GM18505 (cell line): ENCODE measurements at regions not wholly inside any gene's neighbourhood (a gene's known extent, or its start where the extent isn't known, plus 50 kb on each side); places are given as distances from the start of the nearest gene placed in this dataset.

Experiments
- ATAC-seq: cut with Tn5 transposase; IDR thresholded peaks from one replicate; pipeline ENCODE4 v1.9.1; 2021; ENCODE audit not compliant: unreplicated experiment
- POLR2A ChIP-seq: IDR thresholded peaks from 4 replicates; pipeline ENCODE4 v1.6.1; 2011; ENCODE audit warnings: borderline replicate concordance; ENCODE audit not compliant: insufficient read depth, insufficient read length; ENCODE audit errors: extremely low read depth

DNA sequence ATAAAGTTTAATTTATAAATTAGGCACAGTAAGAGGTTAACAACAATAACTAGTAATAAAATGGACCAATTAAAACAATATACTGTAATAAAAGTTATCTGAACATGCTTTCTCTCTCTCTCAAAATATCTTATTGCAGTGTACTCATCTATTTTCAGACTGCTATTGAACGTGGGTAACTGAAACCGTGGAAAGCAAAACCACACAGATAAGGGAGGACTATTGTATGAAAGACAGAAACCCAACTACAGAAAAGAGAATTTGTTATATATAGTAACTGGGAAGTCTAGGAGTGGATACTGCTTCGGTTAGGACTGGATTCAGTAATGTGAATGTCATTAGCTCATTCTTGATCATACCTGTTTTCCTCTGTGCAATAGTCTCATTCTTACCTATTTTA lies 119.3 kb upstream of the DAZL start:
- TF ChIP-seq POLR2A: no peak

DNA sequence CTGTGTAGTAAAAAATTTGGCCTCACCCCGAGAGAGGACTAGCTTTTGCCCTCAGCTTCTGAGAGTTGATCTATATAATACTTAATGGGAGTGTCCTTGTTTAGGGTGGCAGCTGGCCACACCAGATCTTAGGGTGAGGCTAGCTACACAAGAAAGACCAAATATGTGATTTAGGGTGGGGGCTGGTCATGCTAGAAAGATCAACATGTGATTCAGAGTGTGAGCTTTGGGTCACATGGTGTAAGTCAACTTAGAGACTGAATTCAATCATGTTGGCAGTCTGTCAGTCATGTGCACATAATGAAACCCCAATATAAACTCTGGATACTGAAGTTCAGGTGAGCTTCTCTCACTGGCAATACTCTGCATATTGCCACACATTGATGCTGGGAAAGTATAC lies 120.7 kb upstream of the DAZL start:
- no peak for TF ChIP-seq POLR2A
- ATAC-seq: no peak

More for the DNA sequence above, 119.3 kb upstream of the DAZL start:
- ATAC-seq: no peak

- TF ChIP-seq POLR2A: no peak
- ATAC-seq: no peak
Observed at GRCh38 chr3:16728770-16729745, 123.8 kb upstream of the DAZL start.

GRCh38 chr3:16738451-16738850 lies 133.2 kb upstream of the DAZL start:
- no peak for TF ChIP-seq POLR2A
- ATAC-seq: no peak

GRCh38 chr3:16739541-16740105 lies 134.4 kb upstream of the DAZL start:
- no peak for ATAC-seq
- no peak for TF ChIP-seq POLR2A

DNA sequence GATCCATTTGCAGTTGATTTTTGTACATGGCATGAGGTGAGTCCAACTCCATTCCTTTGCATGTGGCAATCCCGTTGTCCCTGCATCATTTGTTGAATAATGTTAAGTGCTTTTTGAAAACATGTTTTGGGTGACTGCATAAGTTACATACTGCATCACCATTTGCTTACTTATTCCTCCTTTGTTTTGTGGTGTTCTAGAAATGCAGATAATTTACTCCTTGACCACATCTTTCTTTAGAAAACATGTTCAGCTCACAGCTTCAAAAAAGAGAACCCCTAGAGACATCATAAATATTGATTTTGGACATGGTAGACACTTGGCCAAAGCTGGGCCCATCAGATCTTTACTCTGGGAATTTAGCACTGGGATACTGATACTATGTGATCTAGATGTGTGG lies 135.3 kb upstream of the DAZL start:
- no peak for TF ChIP-seq POLR2A
- no peak for ATAC-seq

- ATAC-seq: no peak
- no peak for TF ChIP-seq POLR2A
Observed at GRCh38 chr3:16741103-16741758, 136.0 kb upstream of the DAZL start.

DNA sequence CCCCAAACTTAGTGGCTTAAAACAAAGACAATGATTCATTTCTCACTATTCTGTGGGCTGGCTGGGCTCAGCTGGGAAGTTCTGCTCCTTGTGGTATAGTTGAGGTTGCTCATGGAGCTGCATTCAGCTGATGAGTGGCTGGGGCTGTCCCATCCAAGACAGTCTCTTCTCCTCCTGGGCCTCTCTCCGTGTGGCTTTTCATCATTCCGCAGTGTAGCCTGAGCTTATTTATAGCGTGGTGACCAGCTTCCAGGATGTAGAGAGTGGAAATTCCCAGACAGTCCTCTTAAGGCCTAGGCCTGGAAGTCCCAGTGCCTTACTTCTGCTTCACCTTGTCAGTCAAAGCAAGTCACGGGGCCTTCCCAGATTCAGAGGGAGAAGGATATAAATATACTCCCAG lies 136.7 kb upstream of the DAZL start:
- ATAC-seq: no peak
- TF ChIP-seq POLR2A: no peak

DNA sequence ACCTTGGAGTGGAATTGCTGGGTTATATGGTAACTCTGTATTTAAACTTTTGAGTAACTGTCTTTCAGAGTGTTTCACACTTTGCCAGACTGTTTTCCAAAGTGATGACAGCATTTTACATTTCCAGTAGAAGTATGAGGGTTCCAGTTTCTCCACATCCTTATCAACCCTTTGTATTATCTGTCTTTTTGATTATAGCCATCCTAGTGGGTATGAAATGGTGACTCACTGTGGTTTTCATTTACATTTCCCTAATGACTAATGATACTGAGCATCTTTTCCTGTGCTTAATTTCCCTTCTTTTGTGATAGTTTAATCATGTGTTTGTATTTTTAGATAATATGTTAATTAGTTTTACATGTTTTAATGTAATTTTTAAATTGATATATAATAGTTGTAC lies 138.1 kb upstream of the DAZL start:
- TF ChIP-seq POLR2A: no peak
- ATAC-seq: no peak

DNA sequence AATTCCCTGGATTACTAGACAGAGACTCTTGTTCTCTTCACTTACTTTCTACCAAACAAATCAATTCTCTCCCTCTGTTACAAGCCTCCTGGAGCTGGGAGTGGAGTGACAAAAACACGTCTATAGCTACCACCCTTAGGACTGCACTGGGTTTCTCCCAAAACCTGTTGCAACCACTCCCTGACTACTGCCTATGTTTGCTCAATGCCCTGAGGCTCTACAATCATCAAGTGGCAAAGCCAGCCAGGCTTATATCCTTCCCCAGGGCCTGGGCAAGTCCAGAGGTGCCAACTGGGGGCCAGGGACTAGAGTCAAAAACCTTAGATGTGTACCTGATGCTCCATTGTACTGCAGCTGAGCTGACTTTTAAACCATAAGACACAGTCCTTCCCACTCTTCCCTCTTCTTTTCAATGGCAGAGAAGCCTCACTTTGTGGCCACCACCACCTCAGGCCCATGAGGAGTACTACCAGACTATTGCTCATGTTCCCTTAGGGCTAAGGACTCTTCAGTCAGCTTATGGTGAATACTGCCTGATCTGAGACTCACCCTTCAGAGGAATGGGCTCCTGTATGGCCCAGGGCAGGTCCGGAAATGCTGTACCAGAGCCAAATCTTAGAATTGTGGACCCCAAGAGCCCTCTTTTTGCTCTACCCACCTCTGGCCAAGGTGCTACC lies 125.4 kb upstream of the PLCL2 start:
- ATAC-seq: no peak
- no peak for TF ChIP-seq POLR2A

DNA sequence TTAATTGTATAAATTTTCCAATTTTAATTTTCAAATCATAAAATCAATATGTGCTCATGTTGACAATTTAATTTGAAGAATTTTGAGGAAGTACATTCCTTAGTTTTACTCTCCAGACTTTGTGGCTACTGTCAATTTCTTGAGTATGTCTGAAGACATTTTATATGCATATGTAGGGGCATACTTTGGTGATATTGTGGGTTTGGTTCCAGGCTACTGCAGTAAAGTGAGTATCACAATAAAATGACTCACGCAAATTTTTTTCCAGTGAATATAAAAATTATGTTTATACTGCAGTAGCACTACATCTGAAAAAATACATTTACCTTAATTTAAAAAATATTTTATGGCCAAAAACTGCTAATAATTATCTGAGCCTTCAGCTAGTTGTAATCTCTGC lies 123.2 kb upstream of the PLCL2 start:
- TF ChIP-seq POLR2A: no peak
- ATAC-seq: no peak

GRCh38 chr3:16765661-16766060 lies 119.1 kb upstream of the PLCL2 start:
- no peak for ATAC-seq
- TF ChIP-seq POLR2A: no peak

- no peak for ATAC-seq
- no peak for TF ChIP-seq POLR2A
Observed at GRCh38 chr3:16767006-16767405, 117.7 kb upstream of the PLCL2 start.
